ENCODE measurements at regions not wholly inside any gene's neighbourhood (a gene's known extent, or its start where the extent isn't known, plus 50 kb on each side); places are given as distances from the start of the nearest gene placed in this dataset.
"Not testable (repeated sequence)": the region's sequence is repeated elsewhere in the genome, so short reads cannot be mapped to it uniquely, and the experiment has no call there.

DNA sequence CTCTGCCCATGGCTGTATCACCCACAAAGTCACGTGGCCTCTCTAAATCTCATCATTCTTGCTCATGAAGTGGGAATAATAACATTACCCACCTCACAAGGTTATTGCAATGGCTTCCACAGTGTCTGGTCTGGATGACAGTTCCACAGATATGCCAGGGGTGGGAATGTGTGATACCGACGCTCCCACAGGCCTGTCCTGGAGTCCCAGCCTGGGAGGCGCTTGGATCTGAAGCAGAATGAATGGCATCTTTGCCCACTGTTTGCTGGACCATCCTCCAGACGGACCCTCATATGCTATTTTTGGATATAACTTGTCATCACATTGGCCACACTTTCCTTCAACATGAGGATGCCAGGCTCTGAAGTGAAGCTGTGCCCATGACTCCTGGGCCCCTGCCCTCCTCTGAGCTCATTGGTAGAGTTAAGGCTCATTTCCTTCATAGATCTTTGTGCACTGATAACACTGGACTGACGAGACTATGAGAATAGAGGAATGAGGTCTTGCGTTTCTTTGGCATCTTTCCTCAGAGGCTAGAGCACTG, 279.8 kb upstream of the ZNF32 start:
- no peak overlapping the region for H3K4me3 ChIP-seq (ENCODE audit: low read depth in 1 of 2, low read length in 2 of 2)
- H3K27me3 ChIP-seq (ENCODE audit: low read depth, low read length): no peaks in the 10 kb centered on the region
- H3K9me3 ChIP-seq (ENCODE audit: control insufficient read depth in 1 of 2, low read length in 2 of 2): no peaks in the 10 kb centered on the region
- no peak overlapping the region for H3K27ac ChIP-seq (ENCODE audit: low read length)
- H3K4me1 ChIP-seq (ENCODE audit: control insufficient read depth in 1 of 2, insufficient read depth in 2 of 2, low read length in 2 of 2): no peaks in the 10 kb centered on the region
- H3K36me3 ChIP-seq (ENCODE audit: control insufficient read depth in 1 of 2, insufficient read depth in 2 of 2, low read length in 2 of 2): no peaks in the 10 kb centered on the region

DNA sequence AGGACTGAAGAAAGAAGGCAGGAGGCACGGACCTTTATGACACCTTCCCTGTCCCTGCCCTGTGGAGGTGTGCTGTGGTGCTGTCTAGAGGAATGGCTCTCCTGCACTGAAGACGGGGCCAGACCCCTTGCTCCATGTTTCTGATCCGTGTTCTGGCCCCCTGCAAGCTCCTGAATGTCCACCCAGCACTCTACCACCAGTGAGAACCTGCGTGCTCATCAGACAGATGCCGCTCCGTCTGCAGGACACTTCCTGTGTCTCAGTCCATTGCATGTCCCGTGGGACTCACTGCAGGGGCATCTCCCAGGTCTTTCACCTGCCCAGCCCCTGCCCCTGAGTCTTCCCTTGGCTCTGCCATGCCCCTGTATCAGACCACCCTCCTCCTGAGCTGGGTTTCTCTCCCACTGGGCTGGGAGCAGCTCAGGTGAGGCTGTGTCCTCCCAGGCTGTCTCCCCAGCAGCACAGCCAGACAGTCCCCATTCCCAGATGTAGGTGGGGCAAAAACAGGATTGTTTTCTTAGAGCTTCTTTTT, 278.3 kb upstream of the ZNF32 start:
- Histone ChIP-seq H3K36me3 (ENCODE audit: control insufficient read depth in 1 of 2, insufficient read depth in 2 of 2, low read length in 2 of 2) (no peaks in the 10 kb centered on the region), H3K9me3 (ENCODE audit: control insufficient read depth in 1 of 2, low read length in 2 of 2) (no peaks in the 10 kb centered on the region), H3K27ac (ENCODE audit: low read length) (no peak overlapping the region), H3K27me3 (ENCODE audit: low read depth, low read length) (no peaks in the 10 kb centered on the region), H3K4me3 (ENCODE audit: low read depth in 1 of 2, low read length in 2 of 2) (no peak overlapping the region), H3K4me1 (ENCODE audit: control insufficient read depth in 1 of 2, insufficient read depth in 2 of 2, low read length in 2 of 2) (no peaks in the 10 kb centered on the region)

DNA sequence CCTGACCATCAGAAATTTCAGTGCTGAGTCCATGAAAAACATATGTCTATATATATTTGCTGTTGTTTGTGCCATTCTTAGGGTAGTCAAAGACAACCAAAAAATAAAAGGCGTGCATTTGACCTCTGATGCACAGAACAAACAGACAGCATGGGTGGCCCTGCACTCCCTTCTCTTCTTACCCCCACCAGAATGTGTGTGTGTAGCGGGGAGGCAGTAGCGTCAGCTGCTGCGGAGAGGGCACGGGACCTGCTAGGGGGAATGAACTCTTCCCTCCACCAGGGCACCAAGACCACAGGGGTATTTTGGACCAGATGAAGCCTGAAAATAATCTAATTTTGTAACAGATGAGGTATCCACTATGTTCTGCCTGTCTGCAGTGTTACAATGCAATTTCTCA, 277.7 kb upstream of the ZNF32 start:
- H3K4me1 ChIP-seq (ENCODE audit: control insufficient read depth in 1 of 2, insufficient read depth in 2 of 2, low read length in 2 of 2): no peaks in the 10 kb centered on the region
- H3K9me3 ChIP-seq (ENCODE audit: control insufficient read depth in 1 of 2, low read length in 2 of 2): no peaks in the 10 kb centered on the region
- no peak overlapping the region for H3K4me3 ChIP-seq (ENCODE audit: low read depth in 1 of 2, low read length in 2 of 2)
- H3K36me3 ChIP-seq (ENCODE audit: control insufficient read depth in 1 of 2, insufficient read depth in 2 of 2, low read length in 2 of 2): no peaks in the 10 kb centered on the region
- no peak overlapping the region for H3K27ac ChIP-seq (ENCODE audit: low read length)
- H3K27me3 ChIP-seq (ENCODE audit: low read depth, low read length): no peaks in the 10 kb centered on the region

DNA sequence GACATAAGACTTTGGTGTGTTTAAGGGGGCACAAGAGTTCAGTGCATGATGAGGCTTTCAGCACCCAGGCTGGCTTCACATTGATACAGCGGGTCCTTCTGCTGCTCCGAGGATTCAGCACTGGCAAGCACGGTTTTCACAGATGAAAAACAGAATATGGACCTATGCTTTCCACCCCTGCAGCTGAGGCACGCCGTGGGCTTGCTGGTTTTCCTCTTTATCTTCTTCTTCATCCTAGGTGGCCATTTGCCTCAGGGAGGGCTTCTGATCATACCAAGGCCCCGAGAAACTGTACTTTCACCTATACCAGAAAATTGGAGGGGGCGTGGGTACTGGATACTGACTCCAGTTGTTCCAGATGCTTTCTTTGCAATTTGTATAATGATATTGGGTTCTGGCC, 277.1 kb upstream of the ZNF32 start:
- Histone ChIP-seq H3K36me3 (ENCODE audit: control insufficient read depth in 1 of 2, insufficient read depth in 2 of 2, low read length in 2 of 2) (no peaks in the 10 kb centered on the region), H3K27ac (ENCODE audit: low read length) (no peak overlapping the region), H3K27me3 (ENCODE audit: low read depth, low read length) (no peaks in the 10 kb centered on the region), H3K4me1 (ENCODE audit: control insufficient read depth in 1 of 2, insufficient read depth in 2 of 2, low read length in 2 of 2) (no peaks in the 10 kb centered on the region), H3K9me3 (ENCODE audit: control insufficient read depth in 1 of 2, low read length in 2 of 2) (no peaks in the 10 kb centered on the region), H3K4me3 (ENCODE audit: low read depth in 1 of 2, low read length in 2 of 2) (no peak overlapping the region)

GRCh38 chr10:43923328-43923727, 274.6 kb upstream of the ZNF32 start:
- H3K36me3 ChIP-seq (ENCODE audit: control insufficient read depth in 1 of 2, insufficient read depth in 2 of 2, low read length in 2 of 2): no peaks in the 10 kb centered on the region
- H3K4me3 ChIP-seq (ENCODE audit: low read depth in 1 of 2, low read length in 2 of 2): no peak overlapping the region
- H3K9me3 ChIP-seq (ENCODE audit: control insufficient read depth in 1 of 2, low read length in 2 of 2): peaks cover 0 to 5% of the 10 kb centered on the region in 2 donors
- no peaks in the 10 kb centered on the region for H3K4me1 ChIP-seq (ENCODE audit: control insufficient read depth in 1 of 2, insufficient read depth in 2 of 2, low read length in 2 of 2)
- H3K27ac ChIP-seq (ENCODE audit: low read length): no peak overlapping the region
- no peaks in the 10 kb centered on the region for H3K27me3 ChIP-seq (ENCODE audit: low read depth, low read length)

DNA sequence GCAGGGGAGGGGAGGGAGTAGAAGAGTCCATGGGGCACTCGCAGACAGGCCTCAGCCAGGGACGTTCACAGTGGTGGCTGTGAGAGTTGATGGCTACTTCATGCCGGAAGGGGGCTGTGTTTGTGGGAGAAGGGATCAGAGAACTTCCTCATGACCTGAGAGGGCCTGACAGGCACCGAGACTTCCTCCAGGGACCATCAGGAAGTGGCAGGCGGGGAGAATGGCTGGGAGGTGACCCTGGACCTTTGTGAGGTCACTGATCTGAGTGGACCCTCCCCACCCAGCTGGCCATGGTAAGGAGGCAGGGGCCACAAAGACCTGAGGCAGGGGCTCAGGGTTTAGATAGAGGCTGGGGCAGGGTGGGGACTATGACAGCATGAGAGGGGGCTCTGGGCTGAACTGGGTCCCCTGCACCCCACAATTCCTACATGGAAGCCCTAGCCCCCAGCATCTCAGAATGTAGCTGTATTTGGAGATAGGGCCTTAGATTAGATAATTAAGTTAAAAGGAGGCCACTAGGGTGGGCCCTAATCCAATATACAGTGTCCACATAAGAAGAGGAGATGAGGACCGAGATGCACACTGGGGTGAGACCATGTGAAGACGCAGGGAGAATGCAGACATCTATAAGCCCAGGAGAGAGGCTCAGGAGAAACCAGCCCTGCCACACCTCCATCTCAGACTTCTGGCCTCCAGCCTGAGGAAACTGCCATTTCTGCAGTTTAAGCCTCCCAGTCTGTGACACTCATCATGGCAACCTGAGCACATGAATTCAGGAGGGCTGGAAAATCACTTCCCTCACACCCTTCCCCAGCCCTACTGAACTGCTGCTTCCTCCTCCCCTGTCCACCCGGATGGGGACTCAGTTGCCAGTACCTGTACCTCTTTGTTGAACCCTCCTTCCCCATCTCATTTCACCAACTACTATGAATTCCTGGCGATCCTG, 273.9 kb upstream of the ZNF32 start:
- no peaks in the 10 kb centered on the region for H3K4me1 ChIP-seq (ENCODE audit: control insufficient read depth in 1 of 2, insufficient read depth in 2 of 2, low read length in 2 of 2)
- no peaks in the 10 kb centered on the region for H3K27me3 ChIP-seq (ENCODE audit: low read depth, low read length)
- H3K4me3 ChIP-seq (ENCODE audit: low read depth in 1 of 2, low read length in 2 of 2): no peak overlapping the region
- H3K9me3 ChIP-seq (ENCODE audit: control insufficient read depth in 1 of 2, low read length in 2 of 2): peaks cover 0 to 5% of the 10 kb centered on the region in 2 donors
- no peaks in the 10 kb centered on the region for H3K36me3 ChIP-seq (ENCODE audit: control insufficient read depth in 1 of 2, insufficient read depth in 2 of 2, low read length in 2 of 2)
- H3K27ac ChIP-seq (ENCODE audit: low read length): no peak overlapping the region

DNA sequence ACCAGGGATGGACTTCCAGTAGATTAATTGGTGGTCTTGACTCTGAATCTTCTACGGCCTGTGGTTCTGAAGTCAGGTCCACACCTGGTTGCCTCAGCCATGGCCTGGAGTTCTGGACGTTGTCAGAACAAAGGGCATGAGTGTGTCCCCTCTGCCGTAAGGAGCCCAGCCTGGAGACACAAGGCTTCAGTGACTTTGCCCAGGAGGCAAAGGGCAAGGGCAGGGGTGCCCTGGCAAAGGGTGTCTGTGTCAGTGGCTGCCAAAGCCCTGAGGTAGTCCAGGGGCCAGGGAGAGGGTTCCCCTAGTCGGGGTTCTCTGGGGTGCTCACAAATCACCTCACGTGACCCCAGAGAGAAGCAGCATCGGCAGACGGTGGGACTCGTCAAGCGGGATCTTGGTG, 273.2 kb upstream of the ZNF32 start:
- Histone ChIP-seq H3K4me1 (ENCODE audit: control insufficient read depth in 1 of 2, insufficient read depth in 2 of 2, low read length in 2 of 2) (no peaks in the 10 kb centered on the region), H3K36me3 (ENCODE audit: control insufficient read depth in 1 of 2, insufficient read depth in 2 of 2, low read length in 2 of 2) (no peaks in the 10 kb centered on the region), H3K27me3 (ENCODE audit: low read depth, low read length) (no peaks in the 10 kb centered on the region), H3K27ac (ENCODE audit: low read length) (no peak overlapping the region), H3K4me3 (ENCODE audit: low read depth in 1 of 2, low read length in 2 of 2) (no peak overlapping the region), H3K9me3 (ENCODE audit: control insufficient read depth in 1 of 2, low read length in 2 of 2) (peaks cover 0 to 5% of the 10 kb centered on the region in 2 donors)

DNA sequence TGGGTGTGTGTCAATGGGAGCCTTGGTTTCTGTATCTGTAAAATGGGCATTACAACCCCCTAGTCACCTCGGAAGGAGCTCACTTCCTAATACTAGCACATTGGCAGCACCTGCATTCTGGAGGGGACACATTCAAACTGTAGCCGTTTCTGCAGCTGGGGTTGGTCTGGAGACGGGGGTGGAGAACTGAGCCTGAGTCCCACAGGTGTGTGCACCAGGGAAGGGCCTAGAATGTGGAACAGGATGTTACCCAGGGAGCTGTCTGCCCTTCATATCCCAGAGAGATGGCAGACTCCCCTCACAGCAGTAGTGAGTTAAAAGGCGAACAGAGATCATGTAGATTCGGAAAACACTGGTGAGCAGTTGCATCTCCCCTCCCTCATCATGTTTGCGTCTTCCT, 272.8 kb upstream of the ZNF32 start:
- no peak overlapping the region for H3K27ac ChIP-seq (ENCODE audit: low read length)
- H3K27me3 ChIP-seq (ENCODE audit: low read depth, low read length): no peaks in the 10 kb centered on the region
- no peaks in the 10 kb centered on the region for H3K4me1 ChIP-seq (ENCODE audit: control insufficient read depth in 1 of 2, insufficient read depth in 2 of 2, low read length in 2 of 2)
- H3K9me3 ChIP-seq (ENCODE audit: control insufficient read depth in 1 of 2, low read length in 2 of 2): peaks cover 0 to 5% of the 10 kb centered on the region in 2 donors
- H3K4me3 ChIP-seq (ENCODE audit: low read depth in 1 of 2, low read length in 2 of 2): no peak overlapping the region
- no peaks in the 10 kb centered on the region for H3K36me3 ChIP-seq (ENCODE audit: control insufficient read depth in 1 of 2, insufficient read depth in 2 of 2, low read length in 2 of 2)

- not testable (repeated sequence) for H3K36me3 ChIP-seq (ENCODE audit: control insufficient read depth in 1 of 2, insufficient read depth in 2 of 2, low read length in 2 of 2); H3K27ac ChIP-seq (ENCODE audit: low read length); H3K9me3 ChIP-seq (ENCODE audit: control insufficient read depth in 1 of 2, low read length in 2 of 2)
These were observed 271.6 kb upstream of the ZNF32 start for GRCh38 chr10:43920236-43920758.

DNA sequence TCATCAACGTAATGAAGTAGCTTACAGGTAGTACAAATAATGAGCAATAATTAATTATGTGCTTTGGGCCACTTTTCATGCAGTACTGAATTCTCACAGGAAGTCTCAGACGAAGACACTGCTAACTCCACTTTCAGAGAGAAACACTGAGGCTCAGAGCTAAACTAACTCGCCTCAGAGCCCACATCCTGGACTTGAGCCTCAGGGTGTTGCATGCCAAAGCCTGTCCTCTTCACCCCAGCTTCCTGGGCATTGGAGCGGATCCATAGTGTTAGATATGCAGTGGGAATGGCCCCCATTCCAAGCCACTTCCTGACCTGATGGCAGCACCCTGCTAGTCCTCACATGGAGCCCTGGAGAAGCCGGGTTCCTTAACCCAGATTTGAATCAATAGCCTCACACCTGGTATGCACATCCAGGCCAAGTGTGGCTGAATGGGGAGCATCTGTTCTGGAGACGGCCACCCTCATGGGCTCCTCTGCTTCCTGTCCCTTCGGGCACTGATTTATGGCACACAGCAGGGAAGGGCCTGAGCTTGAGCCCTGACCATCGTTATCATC, 265.1 kb upstream of the ZNF32 start:
- peaks cover 0 to 8% of the 10 kb centered on the region in 2 donors for H3K4me1 ChIP-seq (ENCODE audit: control insufficient read depth in 1 of 2, insufficient read depth in 2 of 2, low read length in 2 of 2)
- H3K36me3 ChIP-seq (ENCODE audit: control insufficient read depth in 1 of 2, insufficient read depth in 2 of 2, low read length in 2 of 2): no peaks in the 10 kb centered on the region
- H3K27ac ChIP-seq (ENCODE audit: low read length): no peak overlapping the region
- H3K4me3 ChIP-seq (ENCODE audit: low read depth in 1 of 2, low read length in 2 of 2): no peak overlapping the region
- H3K27me3 ChIP-seq (ENCODE audit: low read depth, low read length): no peaks in the 10 kb centered on the region
- H3K9me3 ChIP-seq (ENCODE audit: control insufficient read depth in 1 of 2, low read length in 2 of 2): no peaks in the 10 kb centered on the region

More at GRCh38 chr10:43920236-43920758, 271.6 kb upstream of the ZNF32 start:
- not testable (repeated sequence) for H3K4me1 ChIP-seq (ENCODE audit: control insufficient read depth in 1 of 2, insufficient read depth in 2 of 2, low read length in 2 of 2); H3K4me3 ChIP-seq (ENCODE audit: low read depth in 1 of 2, low read length in 2 of 2); H3K27me3 ChIP-seq (ENCODE audit: low read depth, low read length)

GRCh38 chr10:43912469-43912868, 263.8 kb upstream of the ZNF32 start:
- no peaks in the 10 kb centered on the region for H3K9me3 ChIP-seq (ENCODE audit: control insufficient read depth in 1 of 2, low read length in 2 of 2)
- H3K36me3 ChIP-seq (ENCODE audit: control insufficient read depth in 1 of 2, insufficient read depth in 2 of 2, low read length in 2 of 2): no peaks in the 10 kb centered on the region
- H3K4me1 ChIP-seq (ENCODE audit: control insufficient read depth in 1 of 2, insufficient read depth in 2 of 2, low read length in 2 of 2): peaks cover 0 to 8% of the 10 kb centered on the region in 2 donors
- H3K27me3 ChIP-seq (ENCODE audit: low read depth, low read length): no peaks in the 10 kb centered on the region
- H3K4me3 ChIP-seq (ENCODE audit: low read depth in 1 of 2, low read length in 2 of 2): no peak overlapping the region
- no peak overlapping the region for H3K27ac ChIP-seq (ENCODE audit: low read length)
